Small intestine (tissue), 7 donors: ENCODE measurements at regions not wholly inside any gene's neighbourhood (a gene's known extent, or its start where the extent isn't known, plus 50 kb on each side); places are given as distances from the start of the nearest gene placed in this dataset.

ENCODE experiments used
- DNase-seq, 2 donors: peaks; one replicate each; pipeline versions ENCODE4 v3.0.0 to v3.0.0-alpha.2; 2013
- FAIRE-seq: peaks from 2 replicates; lab custom pipeline; 2012; peaks lifted over from hg19 to GRCh38; lab: Jason Lieb, UNC
- H3K27ac ChIP-seq, 3 donors: one replicate each; pipeline ENCODE4 v1.5.1; 2013; ENCODE audit warnings: low read length in 2 of 3, mild to moderate bottlenecking in 2 of 3, control low read depth in 1 of 3, inconsistent platforms in 1 of 3, low read depth in 1 of 3, moderate library complexity in 1 of 3
- H3K27me3 ChIP-seq, 3 donors: one replicate each; pipeline ENCODE4 v1.6.1; 2013; ENCODE audit warnings: low read length in 3 of 3, inconsistent platforms in 1 of 3; ENCODE audit not compliant: control insufficient read depth in 3 of 3, insufficient read depth in 3 of 3
- H3K36me3 ChIP-seq, 3 donors: one replicate each; pipeline ENCODE4 v1.6.1; 2013; ENCODE audit warnings: low read length in 3 of 3, inconsistent platforms in 1 of 3, low read depth in 1 of 3, mild to moderate bottlenecking in 1 of 3, moderate library complexity in 1 of 3; ENCODE audit not compliant: control insufficient read depth in 3 of 3, insufficient read depth in 2 of 3
- H3K4me1 ChIP-seq, 3 donors: one replicate each; pipeline ENCODE4 v1.6.1; 2013; ENCODE audit warnings: low read length in 2 of 3, inconsistent platforms in 1 of 3, low read depth in 1 of 3, mild to moderate bottlenecking in 1 of 3, moderate library complexity in 1 of 3; ENCODE audit not compliant: control insufficient read depth in 3 of 3, insufficient read depth in 2 of 3
- H3K4me3 ChIP-seq, 3 donors: one replicate each; pipeline ENCODE4 v1.5.1; 2013; ENCODE audit warnings: low read length in 3 of 3, control low read depth in 1 of 3, inconsistent platforms in 1 of 3, low read depth in 1 of 3, mild to moderate bottlenecking in 1 of 3, moderate library complexity in 1 of 3
- H3K9me3 ChIP-seq, 2 donors: one replicate each; pipeline ENCODE4 v1.6.1; 2013; ENCODE audit warnings: low read depth in 1 of 2, low read length in 1 of 2; ENCODE audit not compliant: control insufficient read depth in 2 of 2, insufficient read depth in 1 of 2
- WGBS, 3 donors: extraction: QIAGEN DNeasy Blood & Tissue Kit; methylation state at CpG; one replicate each; pipeline ENCODE4 v1.1.7; 2013; 5-methylcytosine and 5-hydroxymethylcytosine counted together
- donor health status: healthy with polysubstance abuse.
- donor health status: control.
- donor health status: control.
- donor health status: Bipolar disorder and iron deficiency.
- donor health status: healthy.

GRCh38 chr17:79263191-79263590, 188.6 kb downstream of the ENGASE start:
- FAIRE-seq, result no peak
- 67 to 73% (median 69%) methylated on average over 11 of the region's 11 CpGs for WGBS, 3 donors
- peaks cover 0 to 14% (median 3%) of the 10 kb centered on the region in 3 donors for H3K27me3 ChIP-seq

GRCh38 chr17:79262624-79263023, 188.0 kb downstream of the ENGASE start:
- no peaks in the 10 kb centered on the region for H3K36me3 ChIP-seq
- DNase-seq, result no peak
- no peak overlapping the region for H3K27ac ChIP-seq
- no peaks in the 10 kb centered on the region for H3K4me1 ChIP-seq
- H3K27me3 ChIP-seq, result peaks cover 0 to 14% (median 3%) of the 10 kb centered on the region in 3 donors
- no peaks in the 10 kb centered on the region for H3K9me3 ChIP-seq
- H3K4me3 ChIP-seq, result no peak overlapping the region
- WGBS, 3 donors, result 60 to 86% (median 71%) methylated on average over 6 of the region's 6 CpGs
- FAIRE-seq, result no peak

More at GRCh38 chr17:79263191-79263590, 188.6 kb downstream of the ENGASE start:
- no peak overlapping the region for H3K4me3 ChIP-seq
- no peak overlapping the region for H3K27ac ChIP-seq
- DNase-seq, result no peak
- no peaks in the 10 kb centered on the region for H3K36me3 ChIP-seq
- no peaks in the 10 kb centered on the region for H3K9me3 ChIP-seq
- no peaks in the 10 kb centered on the region for H3K4me1 ChIP-seq

- DNase-seq (no peak), FAIRE-seq (no peak)
- Histone ChIP-seq H3K27ac (no peak overlapping the region), H3K36me3 (no peaks in the 10 kb centered on the region), H3K27me3 (peaks cover 0 to 13% (median 3%) of the 10 kb centered on the region in 3 donors), H3K4me1 (no peaks in the 10 kb centered on the region), H3K9me3 (no peaks in the 10 kb centered on the region), H3K4me3 (no peak overlapping the region)
- 74 to 76% (median 75%) methylated on average over 19 to 23 of the region's 23 CpGs for WGBS, 3 donors
Observed at GRCh38 chr17:79261355-79262072, 186.9 kb downstream of the ENGASE start.

- no peak for FAIRE-seq
Observed at GRCh38 chr17:79258843-79259242, 184.2 kb downstream of the ENGASE start.

GRCh38 chr17:79258041-79258440, 183.4 kb downstream of the ENGASE start:
- Histone ChIP-seq H3K4me1 (no peaks in the 10 kb centered on the region), H3K4me3 (no peak overlapping the region), H3K27ac (no peak overlapping the region), H3K27me3 (peaks cover 0 to 3% (median 0%) of the 10 kb centered on the region in 3 donors), H3K9me3 (no peaks in the 10 kb centered on the region), H3K36me3 (no peaks in the 10 kb centered on the region)
- DNase-seq, result no peak
- no peak for FAIRE-seq
- WGBS, 3 donors, result 78 to 85% (median 79%) methylated on average over 8 of the region's 8 CpGs

More at GRCh38 chr17:79258843-79259242, 184.2 kb downstream of the ENGASE start:
- no peaks in the 10 kb centered on the region for H3K4me1 ChIP-seq
- WGBS, 3 donors, result 73 to 82% (median 76%) methylated on average over 9 of the region's 9 CpGs
- no peak overlapping the region for H3K4me3 ChIP-seq
- H3K36me3 ChIP-seq, result no peaks in the 10 kb centered on the region
- H3K9me3 ChIP-seq, result no peaks in the 10 kb centered on the region
- H3K27ac ChIP-seq, result no peak overlapping the region
- DNase-seq, result no peak
- H3K27me3 ChIP-seq, result peaks cover 0 to 3% (median 0%) of the 10 kb centered on the region in 3 donors

- Histone ChIP-seq H3K27ac (no peak overlapping the region), H3K9me3 (no peaks in the 10 kb centered on the region), H3K36me3 (no peaks in the 10 kb centered on the region), H3K4me3 (no peak overlapping the region), H3K4me1 (no peaks in the 10 kb centered on the region), H3K27me3 (peaks cover 0 to 6% (median 3%) of the 10 kb centered on the region in 3 donors)
- FAIRE-seq (no peak), DNase-seq (no peak)
- 74 to 79% (median 76%) methylated on average over 14 of the region's 14 CpGs for WGBS, 3 donors
Observed at GRCh38 chr17:79255926-79256585, 181.4 kb downstream of the ENGASE start.

- Histone ChIP-seq H3K9me3 (no peaks in the 10 kb centered on the region), H3K27ac (no peak overlapping the region), H3K4me3 (no peak overlapping the region), H3K36me3 (no peaks in the 10 kb centered on the region), H3K27me3 (peaks cover 0 to 6% (median 3%) of the 10 kb centered on the region in 3 donors), H3K4me1 (no peaks in the 10 kb centered on the region)
- DNase-seq (peak; percentile 3 to 7), FAIRE-seq (no peak)
- WGBS, 3 donors, result 55 to 63% (median 58%) methylated on average over 11 of the region's 11 CpGs
Observed at GRCh38 chr17:79255456-79255855, 180.8 kb downstream of the ENGASE start.

GRCh38 chr17:79255046-79255445, 180.4 kb downstream of the ENGASE start:
- no peak for FAIRE-seq
- 66 to 78% (median 70%) methylated on average over 5 to 6 of the region's 6 CpGs for WGBS, 3 donors
- Histone ChIP-seq H3K36me3 (no peaks in the 10 kb centered on the region), H3K9me3 (no peaks in the 10 kb centered on the region), H3K27ac (no peak overlapping the region), H3K4me3 (no peak overlapping the region), H3K4me1 (no peaks in the 10 kb centered on the region), H3K27me3 (peaks cover 0 to 6% (median 3%) of the 10 kb centered on the region in 3 donors)
- DNase-seq, result no peak
